ENCODE measurements at regions not wholly inside any gene's neighbourhood (a gene's known extent, or its start where the extent isn't known, plus 50 kb on each side); places are given as distances from the start of the nearest gene placed in this dataset.

GRCh38 chr16:59424714-59425273 lies 690.7 kb upstream of the GOT2 start:
- TF ChIP-seq CTCF (IDR thresholded peaks at IDR 0.05 in 8 of 11, conservative IDR thresholded peaks at IDR 0.05 in 3 of 11) (no peak), POLR2AphosphoS5 (IDR thresholded peaks at IDR 0.05) (no peak), POLR2A (IDR thresholded peaks at IDR 0.05) (no peak)
